HG03439 (cell line): ENCODE measurements at regions not wholly inside any gene's neighbourhood (a gene's known extent, or its start where the extent isn't known, plus 50 kb on each side); places are given as distances from the start of the nearest gene placed in this dataset.
"Not testable (repeated sequence)": the region's sequence is repeated elsewhere in the genome, so short reads cannot be mapped to it uniquely, and the experiment has no call there.

Source experiments
- ATAC-seq: cut with Tn5 transposase; IDR thresholded peaks from one replicate; pipeline ENCODE4 v1.9.1; 2021; ENCODE audit warnings: mild to moderate bottlenecking, moderate library complexity; ENCODE audit not compliant: unreplicated experiment

GRCh38 chr6:180091-180694 is 112.1 kb upstream of the DUSP22 start:
- not testable (repeated sequence) for ATAC-seq

GRCh38 chr6:181049-181654 is 111.1 kb upstream of the DUSP22 start:
- peak; percentile 65 for ATAC-seq

GRCh38 chr6:183668-184067 is 108.6 kb upstream of the DUSP22 start:
- ATAC-seq, result no peak

- ATAC-seq, result no peak
These were observed 108.1 kb upstream of the DUSP22 start for GRCh38 chr6:184161-184700.

- ATAC-seq, result no peak
These were observed 105.8 kb upstream of the DUSP22 start for GRCh38 chr6:186340-186965.

- ATAC-seq, result no peak
These were observed 105.0 kb upstream of the DUSP22 start for GRCh38 chr6:187210-187861.

- peak; percentile 72 for ATAC-seq
These were observed 103.2 kb upstream of the DUSP22 start for GRCh38 chr6:188821-189655.

GRCh38 chr6:189676-190075 is 102.6 kb upstream of the DUSP22 start:
- peak; percentile 8 for ATAC-seq

- no peak for ATAC-seq
These were observed 101.5 kb upstream of the DUSP22 start for GRCh38 chr6:190596-191395.

GRCh38 chr6:191487-192312 is 100.6 kb upstream of the DUSP22 start:
- no peak for ATAC-seq

- no peak for ATAC-seq
These were observed 100.0 kb upstream of the DUSP22 start for GRCh38 chr6:192313-192664.

GRCh38 chr6:193180-193579 is 99.1 kb upstream of the DUSP22 start:
- ATAC-seq, result no peak

- ATAC-seq, result no peak
These were observed 98.4 kb upstream of the DUSP22 start for GRCh38 chr6:193773-194310.

GRCh38 chr6:195861-196360 is 96.4 kb upstream of the DUSP22 start:
- no peak for ATAC-seq

- ATAC-seq, result no peak
These were observed 95.7 kb upstream of the DUSP22 start for GRCh38 chr6:196543-196942.

GRCh38 chr6:203661-204060 is 88.6 kb upstream of the DUSP22 start:
- ATAC-seq, result no peak

GRCh38 chr6:206264-206663 is 86.0 kb upstream of the DUSP22 start:
- ATAC-seq, result no peak

GRCh38 chr6:208364-208763 is 83.9 kb upstream of the DUSP22 start:
- no peak for ATAC-seq

- ATAC-seq, result no peak
These were observed 83.3 kb upstream of the DUSP22 start for GRCh38 chr6:208938-209337.
